ENCODE measurements at regions not wholly inside any gene's neighbourhood (a gene's known extent, or its start where the extent isn't known, plus 50 kb on each side); places are given as distances from the start of the nearest gene placed in this dataset.
"Not testable (repeated sequence)": the region's sequence is repeated elsewhere in the genome, so short reads cannot be mapped to it uniquely, and the experiment has no call there.

- no peak for DNase-seq (ENCODE audit: low read depth, low spot score)
Measured at GRCh38 chr21:27776925-27777553, 810.2 kb upstream of the ADAMTS5 start.

- DNase-seq (ENCODE audit: low read depth, low spot score) = no peak
Measured at GRCh38 chr21:27772816-27773215, 805.9 kb upstream of the ADAMTS5 start.

DNA sequence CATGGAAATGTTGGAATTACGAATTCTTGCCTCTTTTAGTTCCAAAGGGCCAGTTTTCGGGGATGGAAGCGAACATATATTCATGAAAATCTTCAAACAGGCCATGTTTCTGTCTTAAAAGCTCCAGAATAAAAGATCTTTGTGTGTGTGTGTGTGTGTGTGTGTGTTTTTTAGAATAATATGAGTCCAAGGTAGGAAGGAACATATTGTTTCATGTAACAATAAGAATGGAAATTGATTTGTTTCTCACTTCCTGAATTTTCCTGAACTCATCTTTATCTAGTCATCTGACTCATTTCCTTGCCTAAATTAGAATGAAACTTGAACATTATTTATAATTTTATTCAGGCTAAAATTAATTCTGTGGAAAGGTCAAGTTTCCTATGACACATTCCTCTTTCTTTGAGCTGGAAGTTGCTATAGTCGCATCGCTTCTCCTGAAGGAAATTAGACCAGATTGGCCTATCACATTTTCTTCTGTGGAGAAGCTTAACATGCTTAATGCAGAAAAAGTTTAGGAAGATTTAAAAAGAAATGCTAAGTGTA, 805.1 kb upstream of the ADAMTS5 start:
- no peak for DNase-seq (ENCODE audit: low read depth, low spot score)

DNA sequence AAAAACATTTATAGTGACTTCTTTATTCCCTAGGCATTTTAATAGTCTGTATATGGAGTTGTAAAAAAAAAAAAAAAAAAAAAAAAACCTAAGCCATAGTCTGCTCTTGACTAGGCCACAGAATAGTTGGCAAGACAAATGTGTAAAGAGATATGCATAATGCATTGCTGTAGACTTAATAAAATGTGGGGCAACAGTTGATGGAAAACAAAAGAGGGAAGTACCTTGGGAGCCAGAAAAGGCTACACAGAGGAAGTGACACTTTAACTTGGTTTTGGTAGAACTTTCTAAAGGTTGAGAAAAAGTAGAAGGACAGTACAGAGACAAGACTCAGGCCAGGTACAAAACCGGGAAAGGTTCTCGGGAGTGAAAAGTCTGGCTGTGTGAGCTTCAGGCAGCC, 802.9 kb upstream of the ADAMTS5 start:
- DNase-seq (ENCODE audit: low read depth, low spot score) = no peak

DNA sequence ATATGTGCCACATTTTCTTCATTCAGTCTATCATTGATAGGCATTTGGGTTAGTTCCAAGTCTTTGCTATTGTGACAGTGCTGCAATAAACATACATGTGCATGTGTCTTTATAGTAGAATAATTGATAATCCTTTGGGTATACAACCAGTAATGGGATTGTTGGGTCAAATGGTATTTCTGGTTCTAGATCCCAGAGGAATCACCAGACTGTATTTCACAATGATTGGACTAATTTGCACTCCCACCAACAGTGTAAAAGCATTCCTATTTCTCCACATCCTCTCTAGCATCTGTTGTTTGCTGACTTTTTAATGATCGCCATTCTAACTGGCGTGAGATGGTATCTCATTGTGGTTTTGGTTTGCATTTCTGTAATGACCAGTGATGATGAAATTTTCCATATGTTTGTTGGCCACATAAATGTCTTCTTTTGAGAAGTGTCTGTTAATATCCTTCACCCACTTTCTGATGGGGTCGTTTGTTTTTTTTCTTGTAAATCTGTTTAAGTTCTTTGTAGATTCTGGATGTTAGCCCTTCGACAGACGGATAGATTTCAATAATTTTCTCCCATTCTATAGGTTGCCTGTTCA, 801.3 kb upstream of the ADAMTS5 start:
- DNase-seq (ENCODE audit: low read depth, low spot score) = not testable (repeated sequence)

DNA sequence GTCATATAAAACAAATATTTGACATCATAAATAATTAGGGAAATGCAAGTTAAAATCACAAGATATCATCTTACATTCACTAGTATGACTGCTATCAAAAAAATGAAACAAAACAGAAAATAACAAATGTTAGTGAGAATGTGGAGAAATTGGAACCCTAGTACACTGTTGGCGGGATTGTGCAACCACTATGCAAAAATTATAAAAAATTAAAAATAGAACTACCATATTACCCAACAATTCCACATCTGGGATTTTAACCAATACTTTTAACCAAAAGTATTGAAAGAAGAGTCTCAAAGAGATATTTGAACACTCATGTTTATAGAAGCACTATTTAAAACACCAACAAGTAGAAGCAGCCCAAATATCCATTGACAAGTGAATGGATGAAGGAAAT, 797.2 kb upstream of the ADAMTS5 start:
- no peak for DNase-seq (ENCODE audit: low read depth, low spot score)

DNA sequence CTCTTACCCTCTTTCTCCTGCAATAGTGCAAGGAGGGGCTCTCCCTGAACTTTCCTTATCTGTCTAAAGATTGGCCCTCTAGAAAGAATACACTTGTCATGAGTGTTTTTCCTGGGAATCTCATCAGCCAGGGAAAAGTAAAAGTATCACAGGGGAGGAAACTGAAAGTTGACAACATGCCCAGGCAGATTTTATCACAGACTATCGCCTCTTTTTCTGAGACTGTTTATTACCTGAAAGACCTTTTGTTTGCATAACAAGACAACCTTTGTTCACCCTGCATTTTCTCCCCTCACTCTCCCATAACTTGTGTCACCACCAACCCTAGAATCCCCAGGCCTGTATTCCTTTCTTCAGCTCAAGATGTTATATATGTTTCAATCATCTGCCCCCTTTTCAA, 794.7 kb upstream of the ADAMTS5 start:
- DNase-seq (ENCODE audit: low read depth, low spot score) = no peak

DNA sequence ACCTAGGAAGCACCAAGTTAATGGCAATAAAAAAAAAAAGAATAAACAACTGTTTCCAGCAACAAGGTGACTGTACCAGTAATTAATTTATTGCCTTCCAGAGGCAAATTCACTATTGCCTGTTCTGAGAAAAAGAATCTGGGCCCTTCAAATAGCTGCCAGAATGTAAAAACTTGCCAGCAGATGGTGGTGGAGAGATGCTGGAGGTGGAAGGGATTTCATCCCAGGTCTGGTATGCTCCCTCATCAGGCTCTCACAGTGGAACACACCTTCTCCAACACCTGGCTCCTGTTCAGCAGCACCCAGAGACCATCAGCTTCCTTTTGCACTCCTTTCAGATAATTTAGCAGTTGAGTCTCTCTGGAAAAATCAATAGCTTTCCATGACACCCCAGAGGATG, 792.9 kb upstream of the ADAMTS5 start:
- no peak for DNase-seq (ENCODE audit: low read depth, low spot score)

- DNase-seq (ENCODE audit: low read depth, low spot score) = no peak
Measured at GRCh38 chr21:27759091-27759659, 792.3 kb upstream of the ADAMTS5 start.

DNA sequence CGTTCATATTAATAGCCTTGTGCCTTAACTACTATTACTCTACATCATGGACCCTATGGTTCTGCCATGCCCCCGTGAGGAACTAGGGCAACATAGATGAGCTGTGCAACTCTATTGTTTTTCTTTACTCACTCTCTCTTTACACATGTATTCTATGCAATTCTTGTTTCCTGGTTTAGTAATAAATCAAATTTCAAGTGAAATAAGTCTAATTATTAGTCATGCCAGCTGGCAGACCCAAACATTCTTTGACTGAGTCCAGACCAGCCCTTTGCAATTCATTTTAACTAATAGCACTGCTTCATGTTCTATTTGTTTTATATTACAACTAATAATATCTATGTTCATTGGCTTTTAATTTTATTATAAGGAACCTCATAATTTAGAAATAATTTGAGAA, 789.3 kb upstream of the ADAMTS5 start:
- no peak for DNase-seq (ENCODE audit: low read depth, low spot score)

DNA sequence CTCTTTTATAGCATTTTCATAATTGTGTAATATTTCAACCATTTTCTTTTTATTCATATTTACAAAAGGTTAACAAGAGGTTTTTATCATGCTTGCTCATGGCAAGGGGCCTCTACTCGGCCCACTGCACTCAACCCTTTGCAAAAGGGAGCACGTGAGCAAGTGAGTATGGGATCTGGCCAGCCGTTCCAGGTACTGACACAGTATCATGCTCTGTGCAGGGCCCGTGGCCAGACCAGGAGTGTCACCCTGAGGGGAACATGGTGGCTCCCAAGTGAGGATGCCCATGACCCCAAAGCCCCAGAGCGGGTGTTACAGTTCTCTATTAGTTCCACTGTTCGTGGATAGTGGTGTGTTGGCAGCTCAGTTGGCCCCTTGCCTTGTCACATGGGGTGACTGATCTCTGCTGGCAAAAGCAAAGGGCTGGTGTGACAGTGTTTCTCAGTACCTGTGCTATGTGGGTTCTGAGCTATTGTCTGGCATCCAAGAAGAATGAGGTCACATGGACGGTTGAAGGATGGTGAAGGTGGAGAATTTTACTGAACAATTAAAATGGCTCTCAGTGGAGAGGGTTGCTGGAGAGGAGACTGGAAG, 777.2 kb upstream of the ADAMTS5 start:
- no peak for DNase-seq (ENCODE audit: low read depth, low spot score)

DNA sequence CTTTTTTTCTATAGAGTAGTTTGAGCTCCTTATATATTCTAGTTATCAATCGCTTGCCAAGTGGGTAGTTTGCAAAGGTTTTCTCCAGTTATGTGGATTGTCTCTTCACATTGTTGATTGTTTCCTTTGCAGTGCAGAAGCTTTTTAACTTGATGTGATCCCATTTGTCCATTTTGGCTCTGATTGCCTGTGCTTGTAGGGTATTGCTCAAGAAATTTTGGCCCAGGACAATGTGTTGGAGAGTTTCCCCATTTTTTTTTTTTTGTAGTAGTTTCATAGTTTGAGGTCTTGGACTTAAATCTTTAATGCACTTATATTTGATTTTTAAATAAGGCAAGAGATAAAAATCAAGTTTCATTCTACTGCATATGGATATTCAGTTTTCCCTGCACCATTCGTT, 774.8 kb upstream of the ADAMTS5 start:
- DNase-seq (ENCODE audit: low read depth, low spot score) = no peak

DNA sequence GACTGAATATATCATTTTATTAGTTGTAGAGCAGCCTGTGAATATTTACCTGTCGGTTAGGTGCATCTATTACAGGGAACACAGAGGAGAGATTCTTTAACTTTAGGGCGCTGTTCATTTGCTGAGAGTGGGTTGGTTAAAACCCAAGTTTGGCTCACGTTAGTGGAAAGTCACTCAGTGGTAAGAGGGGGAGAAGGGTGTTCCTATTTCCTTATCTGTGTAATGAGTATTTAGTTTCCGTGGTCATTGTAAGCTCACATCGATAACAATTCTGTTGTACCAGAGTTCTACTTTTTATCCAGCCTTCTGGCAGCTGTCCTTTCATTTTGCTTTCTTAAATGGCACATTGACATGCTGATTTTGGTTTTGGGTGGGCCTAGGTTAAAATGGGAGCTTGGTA, 773.2 kb upstream of the ADAMTS5 start:
- DNase-seq (ENCODE audit: low read depth, low spot score) = no peak

DNA sequence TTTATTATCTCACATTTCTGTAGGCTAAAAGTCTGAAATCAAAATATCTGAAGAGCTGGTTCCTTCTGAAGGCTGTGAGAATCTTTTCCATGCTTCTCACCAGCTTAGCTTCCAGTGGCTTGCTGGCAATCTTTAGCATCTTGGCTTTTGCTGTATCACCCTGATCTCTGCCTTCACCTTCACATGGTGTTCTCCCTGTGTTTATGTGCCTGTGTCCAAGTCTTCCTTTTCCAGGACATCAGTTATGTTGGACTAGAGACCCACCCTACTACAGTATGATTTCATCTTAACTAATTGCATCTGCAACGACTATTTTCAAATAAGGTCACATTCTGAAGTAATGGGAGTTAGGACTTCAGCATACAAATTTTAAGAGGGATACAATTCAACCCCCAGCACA, 772.3 kb upstream of the ADAMTS5 start:
- no peak for DNase-seq (ENCODE audit: low read depth, low spot score)

DNA sequence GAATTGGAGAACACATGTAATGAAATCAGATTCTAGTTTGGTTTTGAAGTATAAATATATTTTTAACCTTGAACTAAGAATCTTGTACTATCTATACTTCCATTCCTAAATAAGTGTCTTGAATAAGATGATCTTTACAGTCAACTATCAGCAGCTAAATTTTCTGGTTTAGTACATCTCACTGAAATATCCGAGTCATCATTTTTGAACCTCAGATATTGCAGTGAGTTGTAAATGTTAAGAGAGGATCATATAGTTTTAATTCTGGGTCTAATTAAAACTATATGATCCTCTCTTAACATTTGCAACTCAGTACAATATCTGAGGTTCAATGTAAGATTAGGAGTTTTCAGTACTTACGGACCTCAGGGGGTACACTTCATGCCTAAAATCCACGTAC, 768.8 kb upstream of the ADAMTS5 start:
- no peak for DNase-seq (ENCODE audit: low read depth, low spot score)

GRCh38 chr21:27734146-27734545, 767.3 kb upstream of the ADAMTS5 start:
- no peak for DNase-seq (ENCODE audit: low read depth, low spot score)

- no peak for DNase-seq (ENCODE audit: low read depth, low spot score)
Measured at GRCh38 chr21:27725916-27726315, 759.0 kb upstream of the ADAMTS5 start.

DNA sequence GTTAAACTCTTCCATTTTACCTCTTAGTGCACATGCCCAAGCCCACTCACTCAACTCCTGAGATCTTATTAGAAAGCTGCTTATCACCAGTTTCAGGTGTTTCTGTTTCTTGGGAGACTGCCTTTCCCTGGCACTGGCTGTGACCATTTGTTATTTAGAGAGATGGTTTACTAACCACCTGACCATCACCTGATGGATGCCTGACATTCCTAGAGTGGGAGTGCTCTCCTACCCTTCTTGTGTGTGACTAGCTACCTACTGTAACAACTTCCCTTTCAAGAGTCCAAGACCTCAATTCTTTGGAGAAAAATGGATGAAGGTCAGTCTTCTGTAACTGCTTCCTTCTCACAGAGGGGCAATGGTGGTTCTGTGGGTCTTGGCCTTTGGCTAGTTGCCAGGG, 755.2 kb upstream of the ADAMTS5 start:
- no peak for DNase-seq (ENCODE audit: low read depth, low spot score)

DNA sequence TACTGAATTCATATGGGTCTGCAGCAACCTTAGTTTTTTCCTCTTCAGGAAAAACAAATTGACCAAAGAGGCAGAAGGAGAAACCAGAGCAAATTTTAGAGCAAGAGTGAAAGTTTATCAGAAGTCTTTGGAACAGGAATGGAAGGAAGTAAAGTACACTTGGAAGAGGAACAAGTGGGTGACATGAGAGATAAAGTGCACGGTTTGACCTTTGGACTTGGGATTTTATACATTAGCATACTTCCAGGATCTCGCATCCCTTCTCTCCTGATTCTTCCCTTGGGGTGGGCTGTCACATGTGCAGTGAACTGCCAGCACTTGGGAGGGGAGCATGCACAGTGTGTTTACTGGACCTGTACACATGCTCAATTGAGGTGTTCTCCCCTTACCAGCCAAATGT, 754.8 kb upstream of the ADAMTS5 start:
- no peak for DNase-seq (ENCODE audit: low read depth, low spot score)

DNA sequence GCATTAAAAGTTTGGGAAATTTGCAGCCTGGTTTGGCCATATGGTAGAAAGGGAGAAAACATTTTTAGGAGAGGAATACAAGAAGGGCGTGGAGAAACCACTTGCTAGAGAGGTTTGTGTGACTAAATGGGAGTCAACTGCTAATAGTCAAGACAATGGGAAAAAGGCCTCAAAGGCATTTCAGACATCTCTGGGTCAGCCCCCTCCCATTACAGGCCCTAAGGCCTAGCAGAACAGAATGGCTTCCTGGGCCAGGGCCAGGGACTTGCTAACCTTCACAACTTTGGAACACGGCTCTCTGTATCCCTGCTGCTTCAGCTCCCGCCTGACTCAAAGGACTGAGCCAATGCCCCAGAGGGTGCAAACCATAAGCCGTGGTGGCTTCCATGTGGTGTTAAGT, 752.3 kb upstream of the ADAMTS5 start:
- DNase-seq (ENCODE audit: low read depth, low spot score) = no peak

GRCh38 chr21:27715131-27715530, 748.2 kb upstream of the ADAMTS5 start:
- no peak for DNase-seq (ENCODE audit: low read depth, low spot score)

GRCh38 chr21:27713154-27714109, 746.5 kb upstream of the ADAMTS5 start:
- no peak for DNase-seq (ENCODE audit: low read depth, low spot score)

All from iPS DF 19.7 (cell line).